ENCODE measurements at regions not wholly inside any gene's neighbourhood (a gene's known extent, or its start where the extent isn't known, plus 50 kb on each side); places are given as distances from the start of the nearest gene placed in this dataset.

DNA sequence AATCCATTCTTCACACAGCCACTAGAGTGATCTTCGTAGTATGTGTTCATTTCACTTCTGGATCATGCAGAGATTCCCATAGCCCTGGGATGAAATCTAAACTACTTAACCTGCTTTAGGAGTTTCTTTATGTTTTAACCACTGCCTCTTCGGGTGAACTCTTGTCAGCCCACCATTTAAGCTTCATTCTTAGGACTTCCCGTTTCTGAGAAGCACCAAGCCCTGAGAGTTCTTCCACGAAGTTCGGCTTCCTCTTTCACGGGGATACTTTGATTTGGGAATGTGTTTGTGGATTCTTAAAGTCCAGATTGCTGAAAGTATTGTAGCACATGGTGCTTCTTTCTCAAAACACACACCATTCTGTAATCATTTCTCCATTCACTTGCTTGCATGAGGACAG lies 205.0 kb downstream of the UBE2E3 start:
- Histone ChIP-seq H3K36me3 (ENCODE audit: insufficient read depth, low read length) (no peaks in the 10 kb centered on the region), H3K4me1 (ENCODE audit: control insufficient read depth, insufficient read depth, low read length, unreplicated experiment) (no peaks in the 10 kb centered on the region), H2AFZ (ENCODE audit: low read length, unreplicated experiment) (peak overlapping the region; percentile 27), H3K4me3 (ENCODE audit: low read depth, low read length) (no peak overlapping the region), H3K27ac (ENCODE audit: low read depth, low read length) (no peak overlapping the region), H3K79me2 (ENCODE audit: control insufficient read depth, insufficient read depth, low read length, unreplicated experiment) (no peaks in the 10 kb centered on the region), H3K27me3 (ENCODE audit: insufficient read depth, low read length) (no peaks in the 10 kb centered on the region)

DNA sequence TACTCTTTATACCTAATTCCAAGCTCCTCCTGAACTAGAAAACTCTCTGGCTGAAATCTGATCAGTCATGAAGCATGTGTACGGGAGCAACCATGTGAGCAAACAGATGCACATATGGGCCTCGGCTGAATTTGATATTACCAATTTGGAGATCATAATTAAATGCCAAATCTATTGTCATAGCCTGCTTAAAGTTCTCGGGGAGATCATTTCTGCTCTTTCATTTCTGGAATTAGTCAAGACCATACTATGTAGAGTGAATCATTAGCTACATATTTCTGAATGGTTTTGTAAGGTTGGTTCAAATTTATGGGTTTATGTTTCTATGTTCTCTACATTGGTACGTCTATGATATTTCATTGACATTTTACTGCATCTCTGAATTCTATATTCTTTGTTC lies 205.5 kb downstream of the UBE2E3 start:
- Histone ChIP-seq H3K27me3 (ENCODE audit: insufficient read depth, low read length) (no peaks in the 10 kb centered on the region), H3K36me3 (ENCODE audit: insufficient read depth, low read length) (no peaks in the 10 kb centered on the region), H3K27ac (ENCODE audit: low read depth, low read length) (no peak overlapping the region), H3K79me2 (ENCODE audit: control insufficient read depth, insufficient read depth, low read length, unreplicated experiment) (no peaks in the 10 kb centered on the region), H3K4me3 (ENCODE audit: low read depth, low read length) (no peak overlapping the region), H3K4me1 (ENCODE audit: control insufficient read depth, insufficient read depth, low read length, unreplicated experiment) (no peaks in the 10 kb centered on the region), H2AFZ (ENCODE audit: low read length, unreplicated experiment) (no peak overlapping the region)

DNA sequence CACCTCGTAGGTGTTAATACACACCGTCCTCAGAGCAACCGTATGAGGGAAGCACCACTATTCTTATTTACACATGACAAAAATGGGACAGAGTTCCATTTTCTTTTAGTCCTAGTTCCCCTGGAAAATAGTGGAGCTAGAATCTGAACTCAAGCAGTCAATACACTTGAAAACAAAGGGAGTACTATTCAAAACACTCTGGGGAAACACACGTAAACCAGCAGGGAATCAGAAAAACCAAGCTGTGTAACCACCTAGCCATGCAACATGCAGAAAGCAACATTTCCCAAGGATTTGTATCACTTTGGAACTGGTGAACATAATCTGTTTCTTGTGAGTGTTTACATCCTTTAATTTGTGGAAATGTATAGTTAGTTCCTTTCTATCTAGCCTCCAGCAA lies 208.2 kb downstream of the UBE2E3 start:
- no peak overlapping the region for H3K4me3 ChIP-seq (ENCODE audit: low read depth, low read length)
- no peaks in the 10 kb centered on the region for H3K27me3 ChIP-seq (ENCODE audit: insufficient read depth, low read length)
- no peak overlapping the region for H3K27ac ChIP-seq (ENCODE audit: low read depth, low read length)
- H3K4me1 ChIP-seq (ENCODE audit: control insufficient read depth, insufficient read depth, low read length, unreplicated experiment), result no peaks in the 10 kb centered on the region
- H2AFZ ChIP-seq (ENCODE audit: low read length, unreplicated experiment), result no peak overlapping the region
- H3K79me2 ChIP-seq (ENCODE audit: control insufficient read depth, insufficient read depth, low read length, unreplicated experiment), result no peaks in the 10 kb centered on the region
- H3K36me3 ChIP-seq (ENCODE audit: insufficient read depth, low read length), result no peaks in the 10 kb centered on the region

DNA sequence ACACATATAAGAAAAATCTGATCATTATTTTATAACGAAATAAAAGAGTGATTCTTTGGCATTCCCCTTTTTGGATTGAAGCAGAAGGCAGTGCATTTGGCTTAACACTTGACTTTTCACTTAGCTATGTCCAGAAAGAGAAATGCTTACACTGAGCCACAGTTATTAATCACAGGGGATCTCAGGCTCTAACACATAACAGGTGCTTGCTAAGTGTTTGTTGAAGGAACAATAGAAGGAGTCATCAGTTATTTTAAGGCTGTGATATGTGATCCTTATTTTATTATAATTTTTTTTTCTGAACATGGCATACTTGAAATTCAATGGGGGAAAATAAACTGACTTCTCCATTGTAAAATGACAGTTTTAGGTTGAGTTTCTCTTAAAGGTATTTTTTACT lies 209.5 kb downstream of the UBE2E3 start:
- Histone ChIP-seq H3K27ac (ENCODE audit: low read depth, low read length) (no peak overlapping the region), H3K36me3 (ENCODE audit: insufficient read depth, low read length) (no peaks in the 10 kb centered on the region), H3K79me2 (ENCODE audit: control insufficient read depth, insufficient read depth, low read length, unreplicated experiment) (no peaks in the 10 kb centered on the region), H2AFZ (ENCODE audit: low read length, unreplicated experiment) (no peak overlapping the region), H3K4me1 (ENCODE audit: control insufficient read depth, insufficient read depth, low read length, unreplicated experiment) (no peaks in the 10 kb centered on the region), H3K27me3 (ENCODE audit: insufficient read depth, low read length) (no peaks in the 10 kb centered on the region), H3K4me3 (ENCODE audit: low read depth, low read length) (no peak overlapping the region)

DNA sequence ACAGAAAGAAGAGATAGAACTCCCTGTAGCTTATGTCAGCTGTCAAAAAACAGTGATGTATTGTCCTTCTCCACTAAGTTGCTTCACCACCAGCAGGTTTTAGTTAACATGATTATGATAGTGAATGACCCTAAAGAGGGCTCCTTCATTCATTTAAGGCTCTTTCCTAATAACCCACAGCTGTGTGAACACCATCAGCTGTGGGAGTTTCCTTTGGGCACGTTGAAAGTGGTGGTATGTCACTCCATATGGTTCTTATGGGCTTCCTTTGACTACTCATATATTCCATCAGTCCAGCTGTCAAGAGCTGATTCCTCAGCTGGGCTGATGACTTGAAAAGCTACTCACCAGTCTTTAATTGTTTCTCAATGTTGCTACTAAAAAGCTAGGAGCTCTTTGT lies 210.3 kb downstream of the UBE2E3 start:
- no peaks in the 10 kb centered on the region for H3K36me3 ChIP-seq (ENCODE audit: insufficient read depth, low read length)
- no peaks in the 10 kb centered on the region for H3K4me1 ChIP-seq (ENCODE audit: control insufficient read depth, insufficient read depth, low read length, unreplicated experiment)
- H3K27ac ChIP-seq (ENCODE audit: low read depth, low read length), result no peak overlapping the region
- H3K4me3 ChIP-seq (ENCODE audit: low read depth, low read length), result no peak overlapping the region
- H3K27me3 ChIP-seq (ENCODE audit: insufficient read depth, low read length), result no peaks in the 10 kb centered on the region
- no peaks in the 10 kb centered on the region for H3K79me2 ChIP-seq (ENCODE audit: control insufficient read depth, insufficient read depth, low read length, unreplicated experiment)
- no peak overlapping the region for H2AFZ ChIP-seq (ENCODE audit: low read length, unreplicated experiment)

DNA sequence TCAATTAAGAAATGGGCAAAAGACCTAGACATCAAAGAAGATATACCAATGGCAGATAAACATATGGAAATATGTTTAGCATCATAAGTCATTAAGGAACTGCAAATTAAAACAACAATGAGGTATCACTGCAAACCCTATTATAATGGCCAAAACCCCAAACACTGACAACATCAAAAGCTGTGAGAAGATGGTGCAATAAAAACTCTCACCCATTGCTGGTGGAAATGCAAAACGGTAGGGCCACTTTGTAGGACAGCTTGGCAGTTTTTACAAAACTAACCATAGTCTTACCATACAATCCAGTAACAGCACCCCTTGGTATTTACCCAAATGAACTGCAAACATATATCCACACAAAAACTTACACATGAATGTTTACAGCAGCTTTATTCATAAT lies 213.1 kb downstream of the UBE2E3 start:
- no peaks in the 10 kb centered on the region for H3K36me3 ChIP-seq (ENCODE audit: insufficient read depth, low read length)
- H3K27me3 ChIP-seq (ENCODE audit: insufficient read depth, low read length), result no peaks in the 10 kb centered on the region
- H2AFZ ChIP-seq (ENCODE audit: low read length, unreplicated experiment), result no peak overlapping the region
- H3K4me3 ChIP-seq (ENCODE audit: low read depth, low read length), result no peak overlapping the region
- no peak overlapping the region for H3K27ac ChIP-seq (ENCODE audit: low read depth, low read length)
- H3K79me2 ChIP-seq (ENCODE audit: control insufficient read depth, insufficient read depth, low read length, unreplicated experiment), result no peaks in the 10 kb centered on the region
- no peaks in the 10 kb centered on the region for H3K4me1 ChIP-seq (ENCODE audit: control insufficient read depth, insufficient read depth, low read length, unreplicated experiment)

DNA sequence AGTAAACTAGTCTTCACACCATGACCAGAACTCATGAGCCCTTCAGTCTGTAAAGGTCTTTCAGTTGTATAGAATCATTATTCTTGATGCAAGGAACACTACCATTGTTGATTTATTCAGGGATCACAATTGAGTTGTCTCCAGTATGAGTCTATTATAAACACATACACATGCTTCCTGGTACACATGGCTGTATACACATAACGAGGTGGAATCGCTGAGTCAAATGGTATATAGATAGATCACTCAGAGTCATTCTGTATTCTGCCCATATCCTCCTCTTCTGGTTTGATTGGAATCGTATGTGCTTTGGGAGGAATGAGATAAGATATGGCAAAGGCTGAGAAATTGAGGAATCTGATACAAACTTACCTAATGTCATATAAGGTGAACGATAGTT lies 216.0 kb downstream of the UBE2E3 start:
- no peaks in the 10 kb centered on the region for H3K27me3 ChIP-seq (ENCODE audit: insufficient read depth, low read length)

DNA sequence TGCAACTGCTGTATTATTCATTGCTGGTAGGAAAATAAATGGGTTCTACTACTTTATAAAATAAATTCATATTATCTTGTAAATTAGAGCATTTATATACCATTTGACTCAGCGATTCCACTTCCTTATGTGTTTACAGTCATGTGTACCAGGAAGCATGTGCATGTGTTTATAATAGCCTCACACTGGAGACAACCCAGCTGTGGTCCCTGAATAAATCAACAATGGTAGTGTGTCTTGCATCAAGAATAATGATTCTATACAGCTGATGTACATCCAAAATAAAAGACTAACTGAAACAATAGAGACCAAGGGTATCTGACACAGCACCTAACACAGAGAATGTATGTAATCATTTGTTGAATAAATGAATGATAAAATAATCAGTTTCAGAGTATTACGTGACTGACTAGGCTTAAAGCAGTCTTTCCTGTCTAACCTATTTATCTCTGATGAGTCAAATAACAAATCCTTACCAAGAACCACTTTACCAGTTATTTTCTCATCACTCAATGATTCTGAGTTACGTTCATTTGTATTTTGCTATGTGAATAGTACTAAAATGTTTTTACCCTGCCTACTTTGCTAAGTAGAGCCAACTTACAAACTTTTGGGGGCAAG lies 216.8 kb downstream of the UBE2E3 start:
- no peaks in the 10 kb centered on the region for H3K4me1 ChIP-seq (ENCODE audit: control insufficient read depth, insufficient read depth, low read length, unreplicated experiment)
- no peak overlapping the region for H3K4me3 ChIP-seq (ENCODE audit: low read depth, low read length)
- H2AFZ ChIP-seq (ENCODE audit: low read length, unreplicated experiment), result no peak overlapping the region
- H3K36me3 ChIP-seq (ENCODE audit: insufficient read depth, low read length), result no peaks in the 10 kb centered on the region
- H3K27ac ChIP-seq (ENCODE audit: low read depth, low read length), result no peak overlapping the region
- no peaks in the 10 kb centered on the region for H3K79me2 ChIP-seq (ENCODE audit: control insufficient read depth, insufficient read depth, low read length, unreplicated experiment)
- no peaks in the 10 kb centered on the region for H3K27me3 ChIP-seq (ENCODE audit: insufficient read depth, low read length)

More for the DNA sequence above, 216.0 kb downstream of the UBE2E3 start:
- Histone ChIP-seq H3K4me3 (ENCODE audit: low read depth, low read length) (no peak overlapping the region), H3K36me3 (ENCODE audit: insufficient read depth, low read length) (no peaks in the 10 kb centered on the region), H3K4me1 (ENCODE audit: control insufficient read depth, insufficient read depth, low read length, unreplicated experiment) (no peaks in the 10 kb centered on the region), H2AFZ (ENCODE audit: low read length, unreplicated experiment) (no peak overlapping the region), H3K27ac (ENCODE audit: low read depth, low read length) (no peak overlapping the region), H3K79me2 (ENCODE audit: control insufficient read depth, insufficient read depth, low read length, unreplicated experiment) (no peaks in the 10 kb centered on the region)

DNA sequence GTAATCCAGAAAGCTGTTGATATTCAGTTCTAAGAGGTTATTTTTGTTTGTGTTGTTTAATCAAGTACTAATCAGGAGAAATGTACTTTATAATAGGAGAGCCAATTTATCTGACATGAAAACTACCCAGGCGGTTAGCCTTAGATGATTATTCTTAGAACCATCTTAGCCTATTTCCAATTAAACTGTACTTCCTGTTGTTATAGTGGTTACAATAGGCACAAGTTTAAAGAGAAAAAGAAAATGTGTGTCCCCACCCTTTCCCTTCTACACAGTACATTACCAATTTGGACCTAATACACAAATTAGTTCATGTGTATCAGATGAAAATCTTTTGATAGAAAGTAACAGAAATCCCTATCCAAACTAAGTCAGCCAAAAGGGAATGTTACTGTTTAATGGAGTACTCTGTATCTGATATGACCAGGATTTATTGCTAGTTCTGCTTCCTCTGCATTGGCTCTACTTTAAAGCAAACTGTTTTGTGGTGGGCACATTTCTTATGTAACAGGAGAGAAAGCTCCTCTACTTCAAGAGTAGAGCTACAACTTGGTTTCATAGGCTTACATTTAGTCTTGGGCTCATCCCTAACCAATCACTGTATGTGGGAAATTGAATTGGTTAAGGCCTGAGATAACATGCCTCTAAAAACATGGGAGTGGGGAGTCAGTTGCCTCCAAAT lies 217.9 kb downstream of the UBE2E3 start:
- H3K4me3 ChIP-seq (ENCODE audit: low read depth, low read length), result no peak overlapping the region
- no peaks in the 10 kb centered on the region for H3K79me2 ChIP-seq (ENCODE audit: control insufficient read depth, insufficient read depth, low read length, unreplicated experiment)
- no peaks in the 10 kb centered on the region for H3K36me3 ChIP-seq (ENCODE audit: insufficient read depth, low read length)
- H2AFZ ChIP-seq (ENCODE audit: low read length, unreplicated experiment), result no peak overlapping the region
- no peaks in the 10 kb centered on the region for H3K27me3 ChIP-seq (ENCODE audit: insufficient read depth, low read length)
- no peak overlapping the region for H3K27ac ChIP-seq (ENCODE audit: low read depth, low read length)
- H3K4me1 ChIP-seq (ENCODE audit: control insufficient read depth, insufficient read depth, low read length, unreplicated experiment), result peaks cover 6% of the 10 kb centered on the region

DNA sequence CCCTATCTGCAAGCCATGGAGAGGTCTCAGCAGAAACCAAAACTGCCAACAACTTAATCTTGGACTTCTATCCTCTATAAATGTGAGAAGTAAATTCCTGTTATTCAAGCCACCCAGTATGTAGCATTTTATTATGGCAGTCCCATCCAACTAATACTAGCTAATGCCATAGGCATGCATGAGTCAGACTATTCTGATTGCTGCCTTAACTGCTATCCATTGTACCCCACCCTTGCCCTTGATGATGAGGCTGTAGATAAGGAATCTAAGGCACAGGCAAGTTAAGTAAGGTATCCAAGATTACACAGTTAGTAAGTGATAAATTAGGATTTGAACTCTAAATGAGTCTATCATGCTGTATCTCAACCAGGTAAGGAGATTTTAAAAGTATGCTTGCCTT lies 223.0 kb downstream of the UBE2E3 start:
- no peaks in the 10 kb centered on the region for H3K79me2 ChIP-seq (ENCODE audit: control insufficient read depth, insufficient read depth, low read length, unreplicated experiment)
- H2AFZ ChIP-seq (ENCODE audit: low read length, unreplicated experiment), result no peak overlapping the region
- no peaks in the 10 kb centered on the region for H3K27me3 ChIP-seq (ENCODE audit: insufficient read depth, low read length)
- H3K4me3 ChIP-seq (ENCODE audit: low read depth, low read length), result peak overlapping the region; percentile 45; the same call in 1 of the 2 replicates
- peaks cover 17% of the 10 kb centered on the region for H3K4me1 ChIP-seq (ENCODE audit: control insufficient read depth, insufficient read depth, low read length, unreplicated experiment)
- peak overlapping the region; percentile 74 for H3K27ac ChIP-seq (ENCODE audit: low read depth, low read length)
- no peaks in the 10 kb centered on the region for H3K36me3 ChIP-seq (ENCODE audit: insufficient read depth, low read length)

DNA sequence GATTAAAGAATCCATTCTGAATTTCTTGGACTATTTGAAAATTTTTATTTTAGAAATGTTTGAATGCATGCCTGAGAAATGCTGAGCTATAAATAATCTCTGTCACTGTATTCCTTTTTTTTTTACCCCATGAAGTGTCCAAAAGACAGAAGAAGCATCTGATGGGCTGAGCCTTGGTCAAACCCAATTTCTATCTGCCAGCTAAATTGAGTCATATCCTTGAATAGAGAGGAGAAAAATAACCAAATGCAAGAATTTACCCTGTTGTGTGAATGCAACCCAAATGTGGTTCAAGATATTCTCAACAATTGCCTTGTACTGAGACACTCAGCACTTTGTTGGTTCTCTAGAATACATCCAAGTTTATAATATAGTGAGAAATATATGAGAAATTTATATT lies 223.5 kb downstream of the UBE2E3 start:
- Histone ChIP-seq H3K4me1 (ENCODE audit: control insufficient read depth, insufficient read depth, low read length, unreplicated experiment) (peaks cover 17% of the 10 kb centered on the region), H3K4me3 (ENCODE audit: low read depth, low read length) (peak overlapping the region; percentile 45; the same call in 1 of the 2 replicates), H3K27ac (ENCODE audit: low read depth, low read length) (peak overlapping the region; percentile 74), H3K36me3 (ENCODE audit: insufficient read depth, low read length) (no peaks in the 10 kb centered on the region), H3K79me2 (ENCODE audit: control insufficient read depth, insufficient read depth, low read length, unreplicated experiment) (no peaks in the 10 kb centered on the region), H2AFZ (ENCODE audit: low read length, unreplicated experiment) (no peak overlapping the region), H3K27me3 (ENCODE audit: insufficient read depth, low read length) (no peaks in the 10 kb centered on the region)
